ENCODE measurements at regions not wholly inside any gene's neighbourhood (a gene's known extent, or its start where the extent isn't known, plus 50 kb on each side); places are given as distances from the start of the nearest gene placed in this dataset.
A peak's percentile ranks its signal among the peaks of the same experiment; 100 is the strongest.

DNA sequence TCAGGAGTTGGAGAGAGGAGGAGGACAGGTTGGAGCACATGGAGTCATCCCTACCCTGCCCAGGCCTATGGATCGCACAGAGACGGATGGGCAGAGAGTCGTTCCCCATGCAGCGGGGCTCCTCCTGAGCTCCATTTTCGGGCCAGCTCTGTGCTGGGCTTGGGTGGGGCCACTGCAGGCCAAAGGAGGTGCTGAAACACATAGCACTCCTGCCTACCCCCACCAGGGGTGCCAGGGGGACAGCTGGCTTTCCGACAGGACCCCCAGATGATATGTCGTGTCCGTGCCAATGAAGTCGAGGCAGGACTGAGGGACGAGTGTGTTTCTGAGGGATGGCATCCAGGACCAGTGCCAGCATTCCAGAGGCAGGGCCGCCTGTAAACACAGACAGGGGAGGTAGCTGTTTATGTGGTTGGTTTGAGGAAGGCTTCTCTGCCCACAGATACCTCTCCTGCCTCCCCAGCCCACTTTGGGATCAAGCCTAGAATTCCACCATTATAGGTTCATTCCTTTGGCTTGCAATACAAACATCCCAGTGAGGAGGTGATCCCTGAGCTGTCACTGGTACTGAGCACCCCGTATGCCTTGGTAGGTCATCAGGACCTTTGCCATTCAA lies 116.6 kb downstream of the GLI2 start:
- no peak for DNase-seq

DNA sequence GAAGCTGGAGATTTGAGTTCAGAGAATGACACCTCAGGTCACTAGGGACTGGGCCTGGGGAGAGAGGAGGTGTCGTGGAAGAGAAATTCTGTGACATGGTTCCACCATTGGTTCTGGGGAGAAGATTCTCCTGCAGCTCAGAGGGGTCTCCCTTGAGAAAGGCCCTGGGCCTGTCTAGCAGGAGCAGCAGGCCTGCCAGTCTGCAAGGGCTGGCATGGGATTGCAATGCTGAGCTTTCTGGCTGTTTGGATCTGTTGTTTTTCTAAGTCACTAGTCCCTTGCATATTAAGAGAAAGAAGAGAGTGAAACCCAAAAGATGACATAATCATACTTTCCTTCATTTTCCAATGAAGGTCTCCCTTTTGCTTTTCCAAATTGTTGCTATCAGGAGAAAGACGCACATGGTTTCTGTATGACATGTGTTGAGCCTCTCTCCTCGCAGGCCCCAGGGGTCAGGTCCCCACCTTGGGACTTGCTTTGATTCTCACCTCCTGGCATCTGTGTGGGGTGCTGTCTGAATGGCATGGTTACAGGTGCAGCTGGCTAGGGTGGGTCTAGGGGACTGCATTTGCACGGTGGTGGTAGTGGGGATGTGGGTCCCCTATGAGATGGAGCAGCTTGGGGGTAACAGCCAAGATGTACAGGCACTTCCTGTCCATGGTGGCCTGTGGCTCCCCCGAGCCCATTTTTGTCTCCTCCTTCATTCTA lies 117.8 kb downstream of the GLI2 start:
- no peak for DNase-seq

DNA sequence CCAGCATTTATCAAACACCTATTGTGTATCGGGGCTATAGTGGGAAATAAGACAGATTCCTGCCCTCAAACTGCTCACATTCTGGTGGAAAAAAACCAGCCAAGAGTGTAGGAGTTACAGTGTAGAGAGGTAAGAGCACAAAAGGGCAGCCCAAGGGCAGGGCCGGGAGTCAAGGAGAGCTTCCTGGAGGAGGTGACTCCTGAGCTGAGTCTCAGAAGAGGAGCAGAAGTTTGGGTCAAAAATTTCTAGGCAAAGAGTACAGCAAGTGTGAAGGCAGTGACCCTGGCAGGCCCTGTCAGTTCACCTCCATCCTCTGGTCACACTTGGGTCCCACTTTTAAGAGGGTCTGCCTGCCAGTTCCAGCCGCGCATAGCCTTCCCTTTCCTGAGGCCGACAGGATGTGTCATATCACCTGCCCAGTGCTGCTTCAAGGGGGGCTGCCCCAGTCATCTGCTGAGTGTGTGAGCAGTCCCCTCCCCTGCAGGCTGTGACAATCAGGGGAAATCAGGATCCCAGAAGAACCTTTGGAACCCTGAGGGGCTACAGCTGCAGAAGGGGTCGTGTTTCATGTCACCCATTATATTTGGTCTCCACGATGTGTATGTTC lies 118.4 kb downstream of the GLI2 start:
- no peak for DNase-seq

DNA sequence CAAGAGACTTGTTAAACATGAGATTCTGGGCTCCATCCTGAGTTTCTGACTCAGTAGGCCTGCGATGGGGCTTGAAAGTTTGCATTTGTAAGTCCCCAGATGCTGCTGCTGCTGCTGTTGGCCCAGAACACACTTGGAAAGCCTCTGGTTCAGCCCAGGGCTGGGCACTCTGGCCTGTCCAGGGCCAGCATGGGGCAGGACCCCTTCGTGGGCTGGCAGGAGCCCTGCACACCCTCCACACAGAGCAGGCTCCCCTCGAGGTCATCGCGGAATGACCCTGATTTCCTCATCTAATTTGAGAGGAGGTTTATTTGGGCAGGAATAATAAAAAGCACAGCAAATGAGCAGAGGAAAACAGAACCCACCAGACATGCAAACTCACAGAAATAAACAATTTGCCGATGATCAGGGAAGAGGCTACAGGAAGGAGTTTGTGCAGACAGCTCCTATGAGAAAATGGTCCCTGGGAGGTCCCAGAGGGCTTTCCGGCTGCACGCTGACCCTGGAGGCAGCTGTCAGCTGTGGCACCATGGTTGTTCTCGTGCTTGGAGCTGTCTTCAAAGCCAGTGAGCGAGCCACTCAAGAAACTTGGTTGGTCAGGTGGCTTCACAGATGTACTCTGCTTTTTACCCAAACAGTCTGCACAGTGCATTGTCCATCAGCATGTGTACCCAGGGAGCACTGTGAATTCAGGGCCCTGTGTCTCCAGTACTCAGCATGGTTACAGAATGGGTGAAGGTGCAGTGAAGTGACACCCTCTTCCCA lies 119.3 kb downstream of the GLI2 start:
- no peak for DNase-seq

DNA sequence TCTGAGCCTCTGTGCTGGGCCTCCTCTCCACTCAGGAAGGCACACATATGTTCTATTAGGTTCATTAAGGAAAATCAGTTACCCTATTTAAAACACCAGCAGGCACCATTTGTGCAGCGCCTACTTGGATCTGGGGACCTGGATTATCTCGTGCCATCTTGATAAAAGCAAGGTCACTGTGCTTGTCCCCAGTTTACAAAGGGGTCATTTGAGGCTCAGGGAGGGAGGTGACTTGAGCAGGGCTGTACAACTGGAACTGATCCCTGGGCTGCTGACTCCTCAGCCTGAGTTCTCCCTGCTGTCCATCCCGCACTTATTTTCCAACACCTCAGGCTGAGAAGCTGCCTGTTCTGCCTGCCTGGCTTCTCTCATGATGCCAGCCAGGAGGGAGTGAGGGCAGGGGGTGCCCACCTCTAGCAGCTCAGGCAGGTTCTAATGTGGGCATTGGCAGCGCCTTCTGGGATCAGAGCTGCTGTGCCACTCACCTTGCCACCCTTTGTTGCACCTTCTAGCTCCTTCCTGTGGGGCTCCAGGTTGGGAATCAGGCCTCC lies 120.3 kb downstream of the GLI2 start:
- no peak for DNase-seq

DNA sequence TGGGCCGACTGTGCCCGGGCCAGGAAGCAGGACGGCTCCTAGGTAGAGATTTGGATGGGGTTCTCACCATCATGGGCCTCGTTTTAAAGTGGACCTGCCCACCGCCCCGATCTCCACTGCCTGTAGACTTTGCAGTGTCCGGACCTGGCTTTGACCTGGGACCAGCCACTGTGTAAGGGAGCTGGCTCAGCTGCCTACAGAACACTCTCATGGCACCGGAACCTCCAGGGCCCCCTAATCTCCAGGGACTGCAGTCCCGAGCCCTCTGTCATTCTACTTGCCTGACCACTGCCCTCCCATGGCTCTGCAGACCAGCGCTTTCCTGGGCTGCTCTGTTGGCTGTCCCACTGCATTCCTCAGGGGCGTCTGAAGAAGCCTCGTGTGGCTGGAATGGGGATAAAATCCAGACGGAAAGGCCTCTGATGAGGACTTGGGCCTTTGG lies 120.8 kb downstream of the GLI2 start:
- DNase-seq: no peak

DNA sequence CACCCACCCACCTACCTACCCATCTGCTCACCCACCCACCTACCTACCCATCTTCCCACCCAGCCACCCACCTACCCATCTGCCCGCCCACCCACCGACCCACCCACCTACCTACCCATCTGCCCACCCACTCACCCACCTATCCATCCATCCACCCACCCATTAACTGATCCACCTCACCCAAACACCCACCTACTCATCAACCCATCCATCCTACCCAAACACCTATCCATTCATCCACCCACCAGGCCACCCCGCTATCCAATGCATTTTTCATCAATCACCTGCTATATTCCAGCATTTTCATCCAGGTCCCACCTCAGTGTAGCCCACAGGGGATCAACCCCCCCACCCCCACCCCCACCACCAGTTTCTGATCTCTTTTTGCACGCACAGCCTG lies 121.8 kb downstream of the GLI2 start:
- DNase-seq: no peak

DNA sequence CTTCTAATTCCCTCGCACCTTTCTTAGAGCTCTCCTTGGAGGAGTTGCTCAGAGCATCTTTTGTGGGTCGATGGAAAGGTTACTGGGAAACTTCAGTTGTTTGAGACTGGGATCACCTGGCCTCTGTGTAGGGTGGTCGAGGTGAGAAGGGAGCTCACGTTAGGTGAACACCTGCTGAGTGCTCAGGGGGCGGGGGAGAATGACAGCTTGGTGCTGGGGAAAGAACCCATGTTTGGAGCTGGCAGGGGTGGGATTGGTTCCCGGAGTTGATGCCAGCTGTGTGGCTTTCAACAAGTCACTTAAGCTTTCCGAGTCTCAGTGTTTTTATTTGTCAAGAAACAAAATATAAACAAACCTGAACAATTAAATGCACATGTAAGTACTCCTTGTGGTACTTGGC lies 122.3 kb downstream of the GLI2 start:
- no peak for DNase-seq

DNA sequence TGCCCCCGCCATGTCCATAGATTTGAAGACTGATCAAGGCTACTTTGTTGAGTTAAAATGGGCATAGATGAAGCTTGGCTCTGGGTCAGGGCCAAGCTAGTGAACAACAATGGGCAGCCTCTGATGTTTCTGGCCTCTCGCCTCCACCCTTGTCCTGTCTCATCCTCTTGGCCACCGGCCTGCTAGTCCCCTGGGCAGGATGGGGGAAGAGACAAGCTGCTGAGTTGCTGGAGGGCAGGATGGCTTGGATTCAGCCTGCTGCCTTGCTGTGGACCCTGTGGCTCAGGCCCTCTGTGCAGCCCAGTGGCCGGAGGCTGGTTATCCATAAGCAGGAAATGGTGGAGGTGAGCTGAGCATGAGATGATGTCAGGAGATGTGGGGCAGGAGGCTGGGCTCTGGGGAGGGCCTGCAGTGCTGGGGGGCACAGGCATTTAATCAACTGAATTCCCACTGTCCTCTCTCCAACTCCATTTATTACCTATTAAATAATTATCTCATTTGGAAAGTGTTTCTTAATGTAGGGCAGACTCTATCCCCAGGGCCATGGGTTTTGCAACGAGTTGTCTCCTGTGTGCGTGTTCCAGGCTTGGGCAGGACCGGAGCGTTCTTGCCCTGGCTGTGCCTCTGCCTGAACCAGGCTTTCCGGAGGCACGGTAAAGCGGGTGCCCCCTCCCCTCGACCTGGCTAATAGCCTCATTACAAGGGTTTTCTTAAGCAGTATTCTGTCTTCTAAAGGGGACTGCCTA lies 122.9 kb downstream of the GLI2 start:
- DNase-seq: no peak

DNA sequence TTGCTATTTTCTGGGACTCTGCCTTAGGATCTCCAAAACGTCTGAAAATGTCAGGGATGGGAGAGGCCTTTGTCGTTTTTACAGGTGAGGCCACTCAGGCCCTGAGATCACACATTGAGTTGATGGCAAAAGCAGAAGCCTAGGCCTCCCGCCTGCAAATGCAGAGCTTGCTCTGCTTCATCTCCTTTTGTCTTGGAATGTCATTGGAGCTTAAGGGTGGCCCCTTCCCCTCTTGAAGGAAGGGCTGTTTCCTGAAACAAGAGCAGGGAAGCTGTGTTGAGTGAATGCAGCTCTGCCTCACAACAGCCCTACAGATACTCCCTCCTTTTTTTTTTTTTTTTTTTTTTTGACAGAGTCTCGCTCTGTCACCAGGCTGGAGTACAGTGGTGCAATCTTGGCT lies 123.5 kb downstream of the GLI2 start:
- DNase-seq: peak in 1 of 3 donors; percentile 65

DNA sequence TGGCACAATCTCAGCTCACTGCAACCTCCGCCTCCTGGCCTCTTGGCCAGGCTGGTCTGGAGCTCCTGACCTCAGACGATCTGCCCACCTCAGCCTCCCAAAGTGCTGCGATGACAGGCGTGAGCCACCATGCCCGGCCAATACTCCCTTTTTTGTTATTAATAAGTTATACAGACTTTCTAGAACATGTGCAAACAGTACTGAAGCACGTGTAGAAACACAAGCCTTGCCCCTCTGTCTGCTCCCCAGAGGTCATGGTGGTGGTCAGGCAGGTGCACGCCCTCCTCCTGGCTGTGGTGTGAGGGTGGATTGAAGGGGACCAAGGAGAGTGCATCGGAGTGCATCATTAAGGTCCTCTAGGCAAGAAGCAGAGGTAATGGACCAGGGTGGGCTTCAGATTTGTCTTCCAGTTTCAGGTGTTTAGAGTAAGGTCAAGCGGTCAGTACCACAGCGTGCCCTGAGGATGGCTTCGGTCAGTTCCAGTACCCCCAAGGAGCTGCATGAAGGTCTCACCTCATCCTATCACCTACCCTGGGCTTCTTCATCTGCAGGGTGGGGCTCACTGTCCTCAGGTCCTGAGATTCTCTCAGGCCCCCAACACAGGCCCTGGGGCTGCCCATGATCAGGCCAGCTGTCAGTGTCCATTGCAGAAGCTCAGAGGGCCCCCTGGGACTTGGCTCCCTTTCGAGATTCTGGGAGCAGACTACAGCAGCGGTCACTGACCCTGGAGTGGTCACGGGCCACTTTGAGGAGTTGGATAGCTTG lies 124.3 kb downstream of the GLI2 start:
- DNase-seq: no peak

DNA sequence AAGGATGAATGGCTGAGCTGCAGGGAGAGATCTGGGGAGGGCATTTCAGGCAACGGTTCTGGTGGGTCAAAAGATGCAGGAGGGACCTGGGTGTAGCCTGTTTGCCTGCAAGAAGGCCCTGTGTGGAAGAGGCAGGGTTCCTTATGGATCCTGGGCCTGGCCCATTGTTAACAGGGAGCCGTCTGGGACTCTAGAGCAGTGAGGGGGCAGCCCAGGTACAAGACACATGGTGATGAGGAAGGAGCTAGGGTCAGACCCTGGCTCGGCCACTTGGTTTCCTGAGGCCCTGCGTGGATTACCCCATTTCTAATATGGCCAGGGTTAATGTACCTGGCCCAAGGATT lies 124.9 kb downstream of the GLI2 start:
- DNase-seq: no peak

DNA sequence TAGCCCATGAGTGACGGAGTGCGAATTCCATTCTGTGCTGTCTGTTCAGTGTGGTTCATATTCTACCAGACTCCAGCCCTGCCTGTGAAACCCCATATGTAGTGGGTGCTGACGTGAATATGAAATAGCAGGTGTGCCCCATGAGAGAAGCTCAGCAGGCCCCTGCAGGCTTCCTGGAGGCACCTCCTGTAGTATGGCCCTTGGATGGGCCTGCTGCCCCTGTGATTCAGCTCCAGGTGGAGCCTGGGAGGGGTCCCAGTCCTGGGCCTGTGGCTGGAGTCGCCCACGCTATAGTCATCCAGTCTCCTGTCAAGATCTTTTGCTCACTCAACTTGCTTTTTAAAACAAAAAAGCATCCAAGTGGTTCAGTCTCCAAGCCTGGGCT lies 125.5 kb downstream of the GLI2 start:
- DNase-seq: no peak

DNA sequence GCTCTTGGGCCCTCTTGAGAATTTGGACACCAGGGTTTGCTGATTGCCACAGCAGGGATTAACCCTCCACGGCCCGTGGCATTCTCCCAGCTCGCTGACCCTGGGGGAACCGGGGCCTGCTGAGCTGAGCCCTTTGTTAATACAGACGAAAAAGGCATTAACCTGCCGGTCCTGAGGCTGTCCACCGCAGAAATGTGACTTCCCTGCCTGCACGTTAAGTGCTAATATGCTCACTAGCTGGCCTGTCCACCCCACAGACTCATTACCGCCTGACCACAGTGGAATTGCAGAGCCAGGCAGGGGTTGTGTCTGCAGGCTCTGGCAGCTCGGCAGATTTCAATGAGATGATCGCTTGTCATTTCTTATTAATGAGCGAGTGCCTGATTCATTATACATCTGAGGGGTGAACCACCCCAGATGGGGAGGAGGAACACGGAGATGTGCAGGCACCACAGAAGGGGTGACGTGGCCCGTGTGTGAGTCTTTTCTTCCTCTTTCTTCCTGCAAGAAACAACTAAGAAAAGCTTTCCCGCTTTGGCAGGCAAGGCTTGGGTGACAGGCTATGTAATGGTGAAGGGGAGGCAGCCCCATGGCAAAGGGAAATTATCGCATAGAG lies 126.0 kb downstream of the GLI2 start:
- DNase-seq: peak in 1 of 3 donors; percentile 37

DNA sequence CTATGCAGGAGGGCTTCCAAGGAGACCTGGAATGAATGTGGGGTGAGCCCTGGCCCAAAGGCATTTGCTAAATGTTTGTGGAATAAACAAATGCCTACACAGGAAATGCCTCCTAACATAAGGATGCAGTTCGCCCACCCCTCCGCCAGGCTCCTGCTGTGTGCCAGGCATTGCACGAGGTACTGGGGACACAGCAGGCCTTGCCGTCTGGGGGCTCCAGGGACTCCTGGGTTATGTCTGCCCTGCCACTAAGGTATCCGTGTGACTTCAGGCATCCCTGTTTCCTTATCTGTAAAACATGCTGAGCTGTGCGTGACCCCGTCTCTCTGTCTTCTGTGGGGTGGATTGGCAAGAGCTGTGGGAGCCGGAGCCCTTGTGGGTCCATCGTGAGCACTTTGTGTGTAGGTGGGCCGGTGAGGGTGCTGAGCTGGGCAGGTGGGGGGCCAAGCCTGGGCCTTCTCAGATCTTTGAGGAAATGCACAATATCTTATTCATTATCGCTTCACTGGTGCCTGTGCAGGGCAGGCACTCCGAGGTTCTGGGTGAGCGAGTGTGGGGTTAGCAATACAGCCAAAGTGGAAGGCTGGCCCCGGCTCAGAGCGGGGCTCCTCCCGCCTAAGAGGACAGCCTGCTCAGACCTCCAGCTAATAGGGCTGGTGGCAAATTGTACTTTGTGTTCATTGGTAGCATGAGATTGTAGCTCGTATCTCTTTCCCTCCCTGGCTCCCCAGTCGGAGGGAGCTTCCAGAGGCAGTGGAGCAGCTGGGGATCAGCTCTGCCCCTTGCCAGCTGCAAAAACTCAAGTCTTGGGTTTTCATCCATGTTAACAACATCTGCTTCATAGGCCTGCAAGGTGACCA lies 126.8 kb downstream of the GLI2 start:
- no peak for DNase-seq

DNA sequence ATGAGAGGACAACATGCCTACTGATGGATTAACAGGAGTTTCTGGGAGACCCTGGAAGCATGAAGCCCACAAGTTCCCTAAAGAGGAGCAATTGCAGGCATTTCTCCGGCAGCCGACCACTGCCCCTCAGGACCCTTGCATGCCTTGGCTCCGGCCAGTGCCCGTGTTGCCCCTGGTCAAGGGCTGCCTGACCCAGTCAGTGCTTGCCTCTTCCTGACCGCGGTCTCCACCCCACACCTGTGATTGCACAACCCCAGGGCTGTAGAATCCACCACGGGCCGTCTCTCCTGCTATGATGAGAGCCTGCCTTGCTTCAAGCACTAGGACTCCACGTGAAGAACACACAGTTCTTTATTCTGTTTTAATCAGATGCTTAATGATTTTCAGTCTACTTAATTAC lies 127.5 kb downstream of the GLI2 start:
- no peak for DNase-seq

DNA sequence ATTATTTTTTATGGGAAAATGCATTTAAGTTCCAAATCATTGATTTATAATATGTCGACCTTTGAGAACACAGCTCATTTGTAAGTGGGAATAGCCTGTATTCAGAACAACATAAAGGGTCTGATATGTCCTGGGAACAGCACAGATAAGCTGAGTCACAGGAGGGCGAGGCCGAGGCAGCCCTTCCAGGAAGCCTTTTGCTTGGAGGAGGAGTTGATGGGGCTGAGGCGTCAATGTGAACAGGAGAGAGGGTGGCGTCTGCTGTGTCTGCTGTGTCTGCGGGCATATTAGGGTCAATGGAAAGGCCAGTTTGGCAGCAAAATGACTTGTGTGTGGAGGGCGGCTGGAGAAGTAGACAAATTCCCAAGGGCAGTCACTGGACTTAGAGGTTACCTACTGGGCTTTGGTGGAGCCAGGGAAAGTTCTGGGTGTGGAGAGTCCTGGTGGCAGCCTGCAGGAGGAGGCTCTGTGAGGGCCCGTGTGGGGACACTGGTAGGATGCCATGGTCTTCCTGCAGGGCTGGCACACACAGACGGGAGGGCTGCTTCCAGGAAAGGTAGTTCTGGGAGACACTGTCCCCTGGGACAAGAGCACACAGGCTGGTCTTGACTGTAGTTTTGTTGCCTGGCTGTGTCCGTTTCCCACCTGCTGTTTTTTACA lies 128.1 kb downstream of the GLI2 start:
- no peak for DNase-seq

DNA sequence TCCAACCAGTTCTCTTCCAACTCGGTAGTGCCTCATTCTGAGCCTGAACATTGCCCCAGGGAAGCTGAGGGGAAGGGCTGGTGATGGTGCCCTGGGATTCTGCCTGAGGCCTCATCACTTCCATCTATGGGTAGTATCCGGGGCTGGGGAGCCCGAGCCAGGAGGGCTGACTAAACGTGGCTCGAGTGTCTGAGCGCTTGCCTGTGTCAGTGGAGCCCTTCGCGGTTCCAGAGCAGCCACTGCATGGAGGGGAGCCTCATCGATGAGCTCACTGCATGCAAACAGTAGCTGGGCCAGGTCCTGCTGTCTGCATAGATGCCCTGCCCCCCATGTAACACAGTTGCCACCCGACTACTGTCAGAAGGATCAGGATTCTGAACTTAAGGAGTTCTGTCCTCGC lies 129.3 kb downstream of the GLI2 start:
- DNase-seq: no peak

DNA sequence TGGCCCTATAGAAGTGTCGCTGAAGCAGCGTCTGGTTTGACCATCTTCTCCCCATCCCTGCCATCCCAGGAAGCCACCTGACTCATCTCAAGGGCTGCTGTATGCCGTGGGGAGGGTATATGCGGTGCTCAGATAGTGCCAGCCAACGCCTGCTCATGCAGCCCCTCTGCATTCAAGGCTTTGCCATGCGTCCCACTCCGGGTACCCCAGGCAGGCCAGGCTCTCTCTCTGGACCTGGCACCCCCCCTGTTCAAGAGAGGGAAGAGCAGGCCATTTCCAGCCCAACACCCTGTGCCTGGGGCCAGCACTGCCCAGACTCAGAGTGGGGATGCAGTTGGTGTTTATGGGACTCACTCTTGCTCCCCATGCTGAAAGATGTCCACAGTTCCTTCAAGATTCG lies 130.0 kb downstream of the GLI2 start:
- no peak for DNase-seq

Measured in muscle of back (tissue), 3 donors.